ENCODE measurements at regions not wholly inside any gene's neighbourhood (a gene's known extent, or its start where the extent isn't known, plus 50 kb on each side); places are given as distances from the start of the nearest gene placed in this dataset.

- TF ChIP-seq CTCF (IDR thresholded peaks at IDR 0.05; ENCODE audit: control extremely low read depth in 1 of 3, insufficient read depth in 1 of 3, low read depth in 1 of 3, low read length in 3 of 3) (no peak), RAD21 (IDR thresholded peaks at IDR 0.05 in 1 of 2, conservative IDR thresholded peaks at IDR 0.05 in 1 of 2; ENCODE audit: low read depth in 2 of 2, low read length in 2 of 2) (no peak), CEBPB (IDR thresholded peaks at IDR 0.05; ENCODE audit: low read depth, low read length) (no peak), POLR2A (IDR thresholded peaks at IDR 0.05; ENCODE audit: control extremely low read depth in 1 of 2, low read depth in 2 of 2, low read length in 2 of 2) (no peak)
Observed at GRCh38 chr6:150537893-150538292, 61.8 kb upstream of the PLEKHG1 start.

All from H1 (cell line).